GM21367 (cell line): ENCODE measurements at regions not wholly inside any gene's neighbourhood (a gene's known extent, or its start where the extent isn't known, plus 50 kb on each side); places are given as distances from the start of the nearest gene placed in this dataset.
A peak's percentile ranks its signal among the peaks of the same experiment; 100 is the strongest.

Experiments used
- ATAC-seq: cut with Tn5 transposase; IDR thresholded peaks from one replicate; pipeline ENCODE4 v1.9.1; 2021; ENCODE audit not compliant: unreplicated experiment

DNA sequence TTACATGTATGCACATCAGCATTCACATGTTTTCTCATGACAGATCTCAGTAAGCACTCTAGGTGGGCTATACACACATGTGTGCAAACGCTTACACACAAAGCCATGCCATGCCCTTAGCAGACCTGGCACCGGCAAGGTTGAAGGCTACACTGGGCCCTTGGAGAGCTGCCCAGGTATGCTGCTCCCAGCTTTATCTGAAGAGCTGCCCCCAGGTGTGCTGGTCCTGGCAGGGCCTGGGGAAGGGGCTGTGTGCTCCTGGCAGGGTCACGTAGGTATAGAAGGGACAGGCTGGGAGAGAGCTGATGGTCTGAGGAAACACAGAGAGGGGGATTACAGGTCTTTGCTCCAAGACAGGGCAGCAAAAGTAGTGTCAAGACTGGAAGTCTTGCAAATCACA is 146.7 kb upstream of the VANGL1 start:
- ATAC-seq, result no peak

DNA sequence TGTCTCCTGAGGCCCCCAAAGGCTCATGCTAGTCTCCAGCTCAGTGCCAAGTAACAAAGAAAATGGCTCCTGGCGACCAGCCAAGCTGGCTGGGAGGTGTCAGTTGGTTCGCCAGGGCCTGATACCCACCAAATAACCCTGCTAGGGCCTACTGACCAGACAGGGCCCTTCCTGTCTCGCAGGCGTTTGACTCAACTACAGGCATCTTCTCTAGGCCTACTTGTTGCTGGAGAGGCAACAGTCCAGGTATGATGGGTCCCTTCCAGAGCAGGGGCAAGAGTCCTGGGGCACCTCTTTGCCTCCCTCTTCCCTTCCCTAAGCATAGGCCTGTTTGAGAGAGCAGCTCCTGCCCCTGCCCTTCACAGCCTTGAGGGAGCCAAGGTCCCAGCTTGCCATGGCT is 147.9 kb upstream of the VANGL1 start:
- ATAC-seq, result no peak

DNA sequence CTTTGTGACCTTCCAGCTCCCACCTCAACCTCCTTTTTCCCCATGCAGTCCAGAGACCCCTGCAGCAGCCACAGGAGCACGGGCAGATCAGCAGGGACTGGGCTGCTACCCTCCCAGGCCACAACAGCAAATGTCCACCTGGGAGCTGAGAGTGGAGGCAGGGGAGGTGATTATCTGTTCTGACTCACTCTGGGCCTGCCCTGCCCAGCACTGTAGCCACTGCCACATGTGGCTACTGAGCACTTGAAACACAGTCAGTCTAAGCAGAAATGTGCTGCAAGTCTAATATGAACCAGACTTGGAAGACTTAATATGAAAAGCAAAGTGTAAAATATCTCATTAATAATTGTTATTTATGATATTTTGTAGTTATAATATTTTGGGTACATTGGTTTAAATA is 148.9 kb upstream of the VANGL1 start:
- no peak for ATAC-seq

DNA sequence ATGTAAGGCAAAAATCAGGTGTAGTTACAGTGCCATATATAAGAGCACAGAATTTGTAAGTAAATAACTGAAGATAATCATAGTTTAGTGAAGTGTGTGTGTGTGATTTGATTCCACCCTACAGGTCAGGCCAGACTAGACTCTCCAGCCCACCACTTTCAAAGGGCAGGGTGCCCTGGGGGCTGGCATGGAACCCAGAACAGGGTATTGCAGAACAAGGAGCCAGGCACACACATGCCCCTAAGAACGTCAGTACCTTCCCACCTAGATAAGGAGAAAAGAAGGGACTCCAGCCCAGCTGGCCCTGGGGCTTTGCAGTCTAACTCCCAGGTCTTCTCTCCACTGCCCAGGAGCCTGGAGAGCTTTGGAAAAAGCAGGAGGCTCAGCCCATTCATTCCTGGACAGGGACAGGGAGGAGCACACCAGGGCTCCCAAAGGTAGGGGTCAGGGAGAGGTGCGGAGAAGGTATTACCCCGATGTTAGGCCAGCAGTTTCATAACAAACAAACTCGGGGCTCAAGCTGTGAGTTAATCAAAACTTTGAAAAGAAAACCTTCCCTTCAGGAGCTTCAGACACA is 149.7 kb upstream of the VANGL1 start:
- no peak for ATAC-seq

DNA sequence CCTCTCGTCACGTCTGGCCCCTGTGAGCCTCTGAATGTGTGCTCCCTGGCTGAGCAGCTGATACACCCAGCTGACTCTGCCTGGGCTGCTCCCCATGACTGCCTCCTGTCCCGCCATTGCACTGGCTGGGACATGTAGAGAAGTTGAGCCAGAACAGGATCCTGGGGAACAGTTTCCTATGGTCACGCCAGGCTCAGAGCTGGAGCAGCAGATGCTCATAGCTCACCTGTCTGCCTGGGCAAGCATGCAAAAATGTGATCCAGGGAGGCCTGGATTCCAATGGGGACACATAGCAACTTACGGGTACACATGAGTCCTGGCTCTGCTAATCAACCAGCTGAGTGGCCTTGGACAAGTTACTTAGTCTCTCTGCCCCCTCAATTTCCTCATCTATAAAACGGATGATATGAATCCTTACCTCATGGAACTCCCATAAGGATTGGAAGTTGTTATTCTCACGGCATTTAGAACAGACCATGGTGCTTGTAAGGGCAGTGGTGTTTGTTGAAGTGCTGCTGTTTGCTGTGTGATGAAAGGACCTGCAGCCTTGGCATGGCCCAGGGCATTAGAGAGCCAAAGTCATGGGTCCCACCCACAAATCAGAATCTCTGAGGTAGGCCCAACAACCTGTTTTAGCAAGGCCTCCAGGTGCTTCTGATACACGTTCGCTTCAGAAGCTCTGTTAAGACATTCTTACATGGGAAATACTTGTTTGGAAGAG is 150.3 kb upstream of the VANGL1 start:
- no peak for ATAC-seq

DNA sequence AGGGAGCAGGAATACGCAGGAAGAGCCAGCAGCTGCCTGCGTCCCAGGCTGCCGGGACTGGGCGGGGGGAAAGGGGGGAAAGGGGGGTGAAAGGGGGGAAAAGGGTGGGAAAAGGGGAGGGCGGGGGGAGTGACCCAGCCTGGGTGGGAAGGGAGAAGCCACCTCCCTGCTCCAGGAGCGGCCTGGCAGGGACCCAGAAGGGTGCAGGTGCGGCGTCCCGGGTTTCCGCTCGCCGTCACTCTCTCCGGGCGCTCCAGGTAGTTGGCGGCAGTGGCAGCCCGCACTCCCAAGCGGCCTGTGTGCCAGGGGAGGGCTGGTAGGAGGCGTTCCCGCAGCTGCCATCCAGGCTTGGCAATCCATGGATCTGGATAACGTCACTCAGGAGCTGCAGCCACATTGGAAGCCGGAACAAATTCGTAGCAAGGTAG is 141.0 kb upstream of the NGF start:
- ATAC-seq, result no peak

DNA sequence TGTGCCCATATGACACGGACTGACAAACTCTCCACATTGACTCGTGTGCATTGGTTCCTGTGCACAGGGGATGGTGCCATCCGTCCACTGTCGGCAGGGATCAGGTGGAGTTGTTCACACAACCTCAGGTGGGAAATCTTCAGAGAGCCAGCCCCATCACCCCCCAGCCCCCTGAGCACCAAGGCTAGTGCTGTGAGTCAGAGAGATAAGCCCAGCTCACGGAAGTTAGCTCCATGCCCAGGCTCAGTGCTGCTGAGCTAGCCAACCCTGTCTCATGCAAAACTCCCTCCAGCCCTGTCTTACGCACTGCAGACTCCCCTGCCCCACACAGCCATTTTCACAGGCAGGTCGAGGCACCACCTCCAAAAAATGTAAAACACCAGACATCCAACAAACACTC is 139.0 kb upstream of the NGF start:
- ATAC-seq, result no peak

DNA sequence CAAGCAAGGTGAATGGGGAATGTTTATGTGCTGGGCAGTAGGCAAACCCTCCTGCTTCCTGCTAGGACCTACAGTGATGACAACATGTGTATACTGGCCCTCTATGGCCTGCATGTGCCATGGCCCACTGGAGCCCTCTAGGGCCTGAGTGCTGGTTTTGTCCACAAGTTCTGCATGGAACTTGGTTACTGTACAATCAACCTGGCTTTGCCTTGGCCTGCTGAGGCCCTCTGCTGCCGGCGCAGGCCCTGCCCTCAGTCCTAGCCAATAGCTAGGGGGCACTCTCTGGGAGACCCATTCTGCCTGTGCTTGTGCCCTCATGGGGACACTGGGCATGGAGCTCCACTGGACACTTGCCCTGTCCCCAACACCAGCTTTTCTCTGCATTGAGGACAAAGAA is 138.6 kb upstream of the NGF start:
- ATAC-seq, result no peak

DNA sequence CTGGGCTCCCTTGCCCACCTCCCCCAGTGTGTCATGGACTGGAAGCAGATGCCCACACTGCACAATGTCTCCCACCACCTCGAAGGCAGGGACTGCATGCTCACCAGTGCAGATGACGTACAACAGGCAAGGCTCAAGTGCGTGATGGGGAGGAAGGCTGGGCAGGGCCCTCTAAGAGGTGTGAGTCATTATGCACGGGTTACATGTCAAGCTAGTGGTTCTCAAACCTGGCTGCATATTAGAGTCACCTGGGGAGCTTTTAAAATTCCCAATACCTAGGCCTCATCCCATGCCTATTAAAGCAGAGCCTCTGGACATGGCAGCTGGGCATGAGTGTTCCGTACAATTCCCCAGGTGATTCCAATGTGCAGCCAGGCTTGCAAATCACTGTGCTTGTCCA is 137.9 kb upstream of the NGF start:
- ATAC-seq, result no peak

DNA sequence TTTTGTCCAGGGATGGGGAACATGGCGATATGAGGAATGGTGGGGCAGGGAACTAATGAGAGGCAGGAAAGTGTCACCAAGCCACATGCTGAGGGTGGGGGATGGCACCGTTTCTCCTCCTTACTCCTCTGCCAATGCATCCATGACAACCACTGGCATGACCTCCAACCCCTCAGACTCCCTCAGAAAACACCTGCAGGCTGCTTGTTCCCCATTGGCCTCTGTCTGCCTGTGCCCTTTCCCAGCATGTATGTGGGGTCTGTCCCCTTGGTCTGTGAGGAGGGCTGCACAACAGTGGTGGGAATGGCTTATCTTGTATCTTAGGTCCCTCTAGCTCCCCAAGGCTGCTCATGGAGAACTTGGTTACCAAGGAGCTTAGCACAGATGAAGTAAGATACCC is 137.2 kb upstream of the NGF start:
- ATAC-seq, result no peak

DNA sequence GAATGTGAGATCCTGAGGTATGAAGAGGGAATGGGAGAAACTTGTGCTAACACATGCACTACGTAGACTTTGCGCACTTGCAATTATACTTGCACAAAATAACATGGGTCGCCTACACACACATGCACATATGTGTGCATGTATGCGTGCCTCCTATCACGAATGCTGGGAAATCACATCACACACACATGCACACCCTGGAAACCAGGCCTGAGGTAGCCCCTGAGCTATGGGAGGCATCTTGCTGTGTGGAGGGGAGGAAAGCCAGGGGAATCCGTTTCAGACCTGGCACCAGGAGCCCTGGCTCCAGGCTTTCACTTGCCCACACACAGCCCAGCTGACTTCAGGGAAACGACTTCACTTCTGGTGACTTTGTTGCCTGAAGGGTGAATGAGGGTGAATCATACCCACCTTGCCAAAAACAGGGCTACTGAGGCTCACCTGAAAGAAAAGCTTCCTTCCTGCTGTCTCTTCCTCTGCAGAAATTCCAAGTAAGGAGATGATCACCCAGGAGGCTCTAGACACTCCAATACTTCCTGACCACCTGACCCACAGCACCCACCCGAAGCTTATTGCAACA is 136.0 kb upstream of the NGF start:
- ATAC-seq, result no peak

DNA sequence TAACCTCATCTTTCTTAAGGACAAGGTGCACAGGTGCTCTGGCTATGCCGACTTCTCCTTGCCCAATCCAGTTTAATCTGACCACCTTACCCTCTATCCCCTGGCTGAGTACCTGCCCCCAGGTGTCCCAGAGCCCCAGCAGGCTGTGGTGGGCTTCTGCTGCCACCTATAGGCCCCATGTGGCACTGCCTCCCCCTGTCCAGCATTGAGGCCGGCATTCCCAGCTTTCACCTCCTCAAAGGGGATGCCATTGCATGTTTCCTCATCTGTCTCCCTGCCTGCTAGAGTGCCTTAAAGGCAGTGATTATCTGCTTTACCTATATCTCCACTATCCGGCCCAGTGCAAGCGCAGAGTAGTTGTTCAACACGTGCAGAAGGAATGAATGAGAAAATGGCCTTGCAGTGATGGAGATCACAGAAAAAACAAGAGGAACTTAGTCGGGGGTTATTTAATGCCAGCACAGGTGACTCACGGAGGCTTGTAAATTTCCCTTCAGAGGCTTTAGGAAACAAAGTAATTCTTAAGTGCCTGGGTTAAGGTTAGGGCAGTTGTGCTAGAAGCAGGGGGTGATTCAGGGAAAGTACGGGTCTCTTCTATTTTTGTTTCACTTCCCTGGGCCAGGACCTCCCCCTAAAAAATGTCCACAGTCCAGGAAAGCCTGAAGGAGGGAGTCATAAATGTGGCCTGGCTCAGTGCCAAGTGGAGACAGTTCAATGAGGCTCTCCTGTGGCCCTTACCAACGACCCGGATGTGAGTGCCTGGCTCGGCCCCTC is 131.8 kb upstream of the NGF start:
- peak; percentile 58 for ATAC-seq

DNA sequence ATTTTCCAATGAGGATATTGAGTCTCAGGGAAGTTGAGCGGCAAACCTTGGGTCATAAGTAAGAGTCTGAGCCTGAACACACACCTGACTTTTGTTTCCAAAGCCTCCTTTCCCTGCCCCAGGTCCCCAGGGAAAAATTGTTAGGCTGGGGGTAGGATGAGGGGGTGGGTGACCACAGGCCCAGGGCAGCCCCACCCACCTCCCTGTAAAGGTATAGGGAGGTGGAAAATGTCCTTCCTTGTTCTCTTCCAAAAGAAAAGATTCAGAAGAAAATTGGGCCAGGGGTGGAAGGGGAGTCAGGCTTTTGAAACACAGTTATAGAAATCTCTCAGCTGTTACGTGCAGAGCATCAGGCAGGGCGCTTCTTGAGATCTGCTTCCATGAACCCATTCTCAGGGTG is 129.7 kb upstream of the NGF start:
- no peak for ATAC-seq

DNA sequence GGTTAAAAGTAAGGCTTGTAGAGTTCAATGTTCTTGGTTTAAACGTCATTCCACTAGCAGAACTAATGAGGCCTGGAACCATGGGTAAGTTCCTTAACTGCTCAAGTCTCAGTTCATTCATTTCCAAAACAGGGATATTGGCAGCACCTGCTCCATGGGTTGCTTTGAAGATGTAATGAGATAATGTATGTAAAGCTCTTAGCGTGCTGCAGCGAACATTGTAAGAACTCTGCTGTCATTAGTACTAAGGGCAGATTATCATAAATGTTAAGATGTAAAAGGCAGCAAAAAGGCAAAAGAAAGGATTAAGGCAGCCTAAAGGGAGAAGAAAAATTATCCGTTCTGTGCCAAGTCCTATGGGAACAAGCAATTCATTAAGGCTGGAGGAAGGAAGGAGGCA is 129.1 kb upstream of the NGF start:
- no peak for ATAC-seq

DNA sequence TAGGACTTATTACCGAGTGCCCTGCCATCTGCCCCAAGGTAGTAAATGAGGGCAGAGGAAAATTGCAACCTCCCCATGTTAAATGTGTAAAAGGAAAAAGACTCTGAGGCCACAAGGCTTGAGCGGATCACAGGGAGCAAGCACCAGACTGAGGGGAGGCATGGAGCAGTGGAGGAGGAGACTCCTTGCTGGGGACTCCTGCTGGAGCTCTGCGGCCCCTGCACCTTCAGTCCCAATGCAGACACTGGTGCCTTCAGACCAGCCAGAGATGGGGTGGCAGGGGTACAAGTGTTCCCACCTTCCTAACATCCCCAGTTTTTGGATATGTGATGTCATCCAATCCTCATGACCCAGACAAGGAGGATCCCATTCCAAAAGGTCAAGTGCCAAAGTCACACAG is 128.4 kb upstream of the NGF start:
- no peak for ATAC-seq

DNA sequence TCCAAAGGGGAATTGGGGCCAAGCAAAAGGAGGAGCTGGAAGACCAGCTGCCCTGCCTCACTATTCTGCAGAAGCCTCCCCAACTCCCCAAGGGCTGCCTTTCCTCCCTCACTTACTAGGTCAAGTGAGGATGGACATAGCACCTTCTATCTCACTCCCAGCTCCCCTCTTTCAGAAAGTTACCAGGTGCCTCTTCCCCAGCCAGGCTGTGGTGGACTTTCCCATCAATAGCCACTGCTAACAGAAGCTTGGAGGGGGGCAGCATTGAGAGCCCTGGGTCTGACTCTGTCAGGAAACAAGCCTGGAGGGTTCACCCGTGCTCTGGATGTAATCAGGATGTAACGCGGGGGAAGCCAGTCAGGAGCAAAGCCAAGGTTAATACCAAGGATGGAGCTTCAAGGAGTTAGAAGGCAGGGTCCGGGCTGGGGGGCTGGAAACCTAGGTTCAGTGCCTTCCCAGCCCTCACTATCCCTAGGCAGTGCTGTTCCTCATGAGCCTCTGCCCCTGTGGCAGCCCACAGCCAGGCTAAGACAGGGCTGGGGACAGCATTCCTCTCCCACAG is 127.8 kb upstream of the NGF start:
- ATAC-seq, result no peak

DNA sequence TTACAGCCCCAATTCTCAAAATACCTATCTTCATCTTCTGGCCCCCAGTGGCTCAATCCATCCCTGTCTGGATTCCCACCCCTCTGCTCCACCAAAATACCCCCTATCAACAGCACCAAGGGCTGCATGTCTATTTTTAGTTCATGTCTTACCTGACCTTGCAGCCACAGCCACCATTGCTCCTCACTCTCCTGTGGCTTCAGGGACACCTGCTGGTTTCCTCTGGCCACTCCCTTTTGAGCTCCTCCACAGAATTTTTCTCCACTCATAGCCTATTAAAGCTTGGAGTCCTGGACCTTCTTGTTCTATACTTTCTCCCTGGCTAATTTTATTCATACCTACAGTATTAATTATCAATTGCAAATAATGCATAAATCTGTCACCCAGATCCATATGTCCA is 125.3 kb upstream of the NGF start:
- no peak for ATAC-seq

DNA sequence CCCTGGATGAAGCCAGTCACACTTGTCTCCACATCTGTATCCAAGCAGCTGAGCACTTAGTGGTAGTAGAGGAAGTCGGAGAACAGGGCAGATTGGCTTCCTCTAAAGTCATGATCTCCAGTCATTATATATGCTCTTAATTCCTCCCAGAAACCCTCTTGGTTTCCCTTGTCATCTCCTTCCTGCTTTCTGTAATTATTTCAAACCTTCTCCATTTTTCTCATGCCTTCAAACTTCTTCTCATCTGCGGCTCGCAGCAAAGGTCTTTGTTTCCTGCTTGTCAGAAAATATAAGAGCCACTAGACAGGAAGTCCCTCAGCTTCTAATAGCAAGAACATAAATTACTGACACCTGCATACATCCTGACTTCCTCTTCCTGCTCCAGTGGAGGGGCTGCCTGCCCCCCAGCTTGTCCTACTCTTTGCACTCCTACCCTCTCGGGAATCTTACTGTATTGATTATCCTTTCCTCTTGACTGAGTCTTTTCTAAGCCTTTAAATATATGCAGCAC is 124.6 kb upstream of the NGF start:
- ATAC-seq, result no peak

DNA sequence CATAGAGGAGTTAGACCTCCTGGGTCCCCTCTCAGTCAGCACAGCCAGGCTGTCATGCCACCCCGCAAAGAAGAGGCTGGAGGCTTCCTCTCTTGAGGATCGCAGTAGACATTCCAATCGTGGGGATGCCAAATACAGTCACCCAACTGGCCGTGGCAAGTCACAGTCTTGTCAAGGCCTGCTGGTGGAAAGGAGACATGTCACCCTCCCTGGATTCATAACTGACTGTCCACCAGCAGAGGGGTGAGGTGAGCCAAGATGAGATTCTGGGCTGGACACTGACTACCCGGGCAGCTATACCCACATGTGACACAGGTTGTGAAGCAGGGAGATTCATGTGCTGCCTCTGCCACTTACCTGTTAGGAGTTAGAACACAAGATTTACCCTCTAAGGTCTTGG is 123.5 kb upstream of the NGF start:
- no peak for ATAC-seq

DNA sequence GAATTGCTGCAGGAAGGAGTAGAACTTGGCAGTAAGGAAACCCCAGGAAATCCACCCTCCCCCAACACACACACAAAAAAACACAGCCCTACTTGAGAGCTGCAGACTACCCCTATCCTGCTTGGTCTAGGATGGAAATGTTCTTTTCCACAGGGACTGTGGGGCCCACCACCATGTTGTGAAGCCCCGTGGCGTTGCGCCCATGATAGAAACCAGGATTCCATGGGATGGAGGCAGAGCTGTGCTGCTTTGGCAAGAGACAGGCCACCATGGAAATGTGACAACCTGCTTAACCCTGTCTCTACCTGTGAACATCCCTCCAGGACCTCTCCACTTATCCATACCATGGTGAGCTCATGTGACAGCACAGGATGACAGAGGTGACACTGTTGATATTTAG is 121.1 kb upstream of the NGF start:
- ATAC-seq, result no peak

DNA sequence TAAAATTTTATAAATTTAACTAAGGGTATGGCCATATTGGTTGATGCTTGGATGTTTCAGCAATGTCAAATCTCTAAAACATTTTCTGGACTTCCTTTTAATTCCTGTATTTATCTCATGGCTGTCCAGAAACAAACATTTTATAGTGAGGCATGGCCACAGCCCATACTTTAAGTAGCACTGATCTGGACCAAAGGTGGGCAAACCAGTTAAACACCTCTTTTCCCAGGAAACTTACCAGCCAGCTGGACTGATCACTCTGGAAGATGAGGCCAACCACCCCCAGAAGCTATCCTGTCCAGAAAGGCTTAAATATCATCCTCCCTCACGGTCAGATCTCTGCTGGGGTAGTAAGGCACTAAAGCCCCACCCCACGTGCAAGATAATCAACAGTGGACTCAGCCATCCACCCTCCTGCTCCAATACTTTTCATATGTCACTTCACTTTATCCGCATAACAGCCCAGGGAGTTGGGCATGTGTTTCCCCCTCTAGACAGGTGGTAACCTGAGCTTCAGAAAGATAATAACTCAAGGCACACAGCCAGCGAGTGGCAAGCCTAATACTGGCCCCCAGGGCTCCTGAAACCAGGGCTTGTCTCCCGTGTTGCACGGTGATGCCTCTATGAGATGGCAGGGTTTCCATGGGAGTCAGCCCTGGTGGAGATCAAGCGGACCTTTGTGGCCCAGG is 120.5 kb upstream of the NGF start:
- no peak for ATAC-seq
